Heart left ventricle (tissue), 16 donors: ENCODE measurements at regions not wholly inside any gene's neighbourhood (a gene's known extent, or its start where the extent isn't known, plus 50 kb on each side); places are given as distances from the start of the nearest gene placed in this dataset.

Experiments
- ATAC-seq, 4 donors: fragments of 200-7000 bp; cut with Tn5 transposase; one replicate each; pipeline ENCODE4 v1.9.1; 2020 to 2022; ENCODE audit warnings: moderate library complexity in 4 of 4, mild to moderate bottlenecking in 3 of 4, moderate number of reproducible peaks in 1 of 4
- DNase-seq, 5 donors: peaks; one replicate each; pipeline ENCODE4 v3.0.0-alpha.2; 2020
- H3K27ac ChIP-seq, 12 donors: fragments of 200-600 bp; sonication (generic) in 4 of 12; one replicate each; pipeline versions ENCODE4 v1.5.0 to v1.8.0; 2016 to 2022; ENCODE audit warnings: mild to moderate bottlenecking in 2 of 12
- H3K27me3 ChIP-seq, 9 donors: fragments of 200-600 bp; sonication (generic) in 2 of 9; one replicate each; pipeline versions ENCODE4 v1.5.1 to v1.8.0; 2016 to 2022; ENCODE audit warnings: mild to moderate bottlenecking in 3 of 9
- H3K36me3 ChIP-seq, 9 donors: fragments of 200-600 bp; sonication (generic) in 2 of 9; one replicate each; pipeline versions ENCODE4 v1.5.0 to v1.8.0; 2018 to 2022; ENCODE audit warnings: mild to moderate bottlenecking in 2 of 9
- H3K4me1 ChIP-seq, 12 donors: fragments of 200-600 bp; sonication (generic) in 4 of 12; one replicate each; pipeline versions ENCODE4 v1.5.0 to v1.8.0; 2016 to 2022; ENCODE audit warnings: mild to moderate bottlenecking in 3 of 12
- H3K4me3 ChIP-seq, 12 donors: fragments of 200-600 bp; sonication (generic) in 4 of 12; one replicate each; pipeline versions ENCODE4 v1.5.0 to v1.8.0; 2017 to 2022; ENCODE audit warnings: mild to moderate bottlenecking in 9 of 12, moderate library complexity in 4 of 12
- H3K9me3 ChIP-seq, 12 donors: fragments of 200-600 bp; sonication (generic) in 4 of 12; one replicate each; pipeline versions ENCODE4 v1.5.0 to v1.8.0; 2016 to 2022; ENCODE audit warnings: mild to moderate bottlenecking in 1 of 12
- POLR2A ChIP-seq, 2 donors: fragments of 450-650 bp; IDR thresholded peaks; one replicate each; pipeline ENCODE4 v1.6.1; 2017; ENCODE audit warnings: antibody characterized with exemption in 2 of 2, mild to moderate bottlenecking in 2 of 2, moderate library complexity in 2 of 2
- WGBS, 4 donors: extraction: QIAGEN DNeasy Blood & Tissue Kit in 2 of 4; methylation state at CpG; one replicate each; pipeline versions ENCODE4 v1.1.5 to v1.1.7; 2013 to 2018; 5-methylcytosine and 5-hydroxymethylcytosine counted together
- intact Hi-C, 10 donors: fragments of 100-400 bp; cut with DNase I; formaldehyde crosslinking; loops; one replicate each; pipeline versions ENCODE4 v1.11.1 to v1.14.2; 2022
- TF ChIP-seq, protein P1 (sequence below), 12 donors: fragments of 200-600 bp; sonication (generic) in 4 of 12; IDR thresholded peaks; one replicate each; pipeline versions ENCODE4 v1.5.0 to v1.8.0; 2018 to 2022; ENCODE audit warnings: antibody characterized with exemption in 12 of 12, mild to moderate bottlenecking in 5 of 12
- donor health status: ischemic (EF 13 %, LVEDD 7.1; RV severe dilation, severe dysfunction).
- donor health status: healthy with polysubstance abuse.
- donor health status: DM: no; HTN: yes; CAD: no.
- donor health status: DM: no; HTN: no; CAD: no.
- donor health status: ischemic (EF 25% LVEDD 6.9; RV normal size, moderate dysfunction).
- donor health status: ischemic (EF 25% LVEDD 5.7; RV mildly dilated, moderate dysfunction).
- donor health status: healthy.
- donor health status: DM: yes; HTN: yes; CAD: no.
- donor health status: ischemic (EF 35%, LVEDD 5.7; RV mildly dilated, moderate dysfunction).
- donor health status: nonischemic (EF 11% LVEDD 7.7; RV severe dilation, severe dysfunction).
- donor health status: DM: yes; HTN: yes; CAD: no.
- donor health status: PGD.
- donor health status: ischemic (EF 29% LVEDD 5.4; RV normal size, mild dysfunction).
- donor health status: nonischemic (EF 23%, LVEDD 6.1; RV moderate dilation, normal function).

DNA sequence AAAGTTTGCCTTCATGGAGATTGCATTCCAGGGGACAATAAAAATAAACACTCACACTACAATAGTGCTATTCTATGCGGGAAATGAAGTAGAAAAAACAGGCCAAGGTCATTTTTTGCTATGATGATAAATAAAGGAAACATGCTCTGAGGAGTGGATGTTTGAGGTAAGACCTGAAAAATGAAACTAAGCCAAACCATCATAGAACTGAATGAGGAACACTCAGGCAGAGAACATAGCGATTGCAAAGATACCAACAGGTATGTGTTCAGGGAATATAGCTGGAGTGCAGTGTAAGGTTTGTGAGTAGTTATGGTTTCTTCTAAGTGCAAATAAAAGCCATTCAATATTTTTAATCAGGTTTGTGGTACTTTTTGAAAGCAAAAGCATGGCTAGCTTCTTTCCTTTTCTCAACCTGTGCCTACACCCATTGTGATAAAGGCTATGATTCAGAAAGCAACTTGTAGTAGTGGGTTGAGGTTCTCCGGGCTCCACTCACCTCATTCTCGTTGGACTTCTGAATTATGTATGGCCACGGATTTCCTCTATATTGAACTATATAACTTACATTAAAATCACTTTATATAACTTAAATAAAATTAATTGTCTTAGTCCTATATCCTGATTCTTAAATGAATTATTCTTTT lies 278.2 kb upstream of the CHORDC1 start:
- 72 to 85% (median 79%) methylated on average over 5 of the region's 5 CpGs for WGBS, 4 donors

DNA sequence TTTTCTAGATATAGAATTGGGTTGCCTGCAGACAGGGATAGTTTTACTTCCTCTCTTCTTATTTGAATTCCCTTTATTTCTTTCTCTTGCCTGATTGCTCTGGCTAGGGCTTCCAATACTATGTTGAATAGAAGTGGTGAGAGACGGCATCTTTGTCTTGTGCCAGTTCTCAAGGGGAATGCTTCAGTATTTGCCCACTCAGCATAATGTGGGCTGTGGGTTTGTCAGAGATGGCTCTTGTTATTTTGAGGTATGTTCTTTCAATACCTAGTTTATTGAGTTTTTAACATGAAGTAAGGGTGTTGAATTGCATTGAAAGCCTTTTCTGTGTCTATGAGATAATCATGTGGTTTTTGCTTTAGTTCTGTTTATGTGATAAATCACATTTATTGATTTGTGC lies 273.9 kb upstream of the CHORDC1 start:
- ATAC-seq (no peak), DNase-seq (no peak)
- Histone ChIP-seq H3K27ac (no peak overlapping the region), H3K4me1 (no peaks in the 10 kb centered on the region), H3K9me3 (peaks cover 0 to 27% (median 6%) of the 10 kb centered on the region in 12 donors), H3K27me3 (no peaks in the 10 kb centered on the region), H3K4me3 (no peak overlapping the region), H3K36me3 (no peaks in the 10 kb centered on the region)
- WGBS, 4 donors, result 91 to 97% (median 94%) methylated on average over 1 of the region's 1 CpG
- intact Hi-C loops, result no loop called here
- TF ChIP-seq, protein P1, sequence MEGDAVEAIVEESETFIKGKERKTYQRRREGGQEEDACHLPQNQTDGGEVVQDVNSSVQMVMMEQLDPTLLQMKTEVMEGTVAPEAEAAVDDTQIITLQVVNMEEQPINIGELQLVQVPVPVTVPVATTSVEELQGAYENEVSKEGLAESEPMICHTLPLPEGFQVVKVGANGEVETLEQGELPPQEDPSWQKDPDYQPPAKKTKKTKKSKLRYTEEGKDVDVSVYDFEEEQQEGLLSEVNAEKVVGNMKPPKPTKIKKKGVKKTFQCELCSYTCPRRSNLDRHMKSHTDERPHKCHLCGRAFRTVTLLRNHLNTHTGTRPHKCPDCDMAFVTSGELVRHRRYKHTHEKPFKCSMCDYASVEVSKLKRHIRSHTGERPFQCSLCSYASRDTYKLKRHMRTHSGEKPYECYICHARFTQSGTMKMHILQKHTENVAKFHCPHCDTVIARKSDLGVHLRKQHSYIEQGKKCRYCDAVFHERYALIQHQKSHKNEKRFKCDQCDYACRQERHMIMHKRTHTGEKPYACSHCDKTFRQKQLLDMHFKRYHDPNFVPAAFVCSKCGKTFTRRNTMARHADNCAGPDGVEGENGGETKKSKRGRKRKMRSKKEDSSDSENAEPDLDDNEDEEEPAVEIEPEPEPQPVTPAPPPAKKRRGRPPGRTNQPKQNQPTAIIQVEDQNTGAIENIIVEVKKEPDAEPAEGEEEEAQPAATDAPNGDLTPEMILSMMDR (IDR thresholded peaks at IDR 0.05), result no peak
- TF ChIP-seq POLR2A (IDR thresholded peaks at IDR 0.05), result no peak

More for the DNA sequence above, 278.2 kb upstream of the CHORDC1 start:
- no peak overlapping the region for H3K4me3 ChIP-seq
- H3K9me3 ChIP-seq, result peaks cover 0 to 24% (median 6%) of the 10 kb centered on the region in 12 donors
- no peaks in the 10 kb centered on the region for H3K27me3 ChIP-seq
- DNase-seq, result no peak
- no peaks in the 10 kb centered on the region for H3K4me1 ChIP-seq
- H3K36me3 ChIP-seq, result no peaks in the 10 kb centered on the region
- intact Hi-C loops, result no loop called here
- ATAC-seq, result no peak
- TF ChIP-seq POLR2A (IDR thresholded peaks at IDR 0.05), result no peak
- TF ChIP-seq, protein P1 (IDR thresholded peaks at IDR 0.05), result no peak
- H3K27ac ChIP-seq, result no peak overlapping the region

DNA sequence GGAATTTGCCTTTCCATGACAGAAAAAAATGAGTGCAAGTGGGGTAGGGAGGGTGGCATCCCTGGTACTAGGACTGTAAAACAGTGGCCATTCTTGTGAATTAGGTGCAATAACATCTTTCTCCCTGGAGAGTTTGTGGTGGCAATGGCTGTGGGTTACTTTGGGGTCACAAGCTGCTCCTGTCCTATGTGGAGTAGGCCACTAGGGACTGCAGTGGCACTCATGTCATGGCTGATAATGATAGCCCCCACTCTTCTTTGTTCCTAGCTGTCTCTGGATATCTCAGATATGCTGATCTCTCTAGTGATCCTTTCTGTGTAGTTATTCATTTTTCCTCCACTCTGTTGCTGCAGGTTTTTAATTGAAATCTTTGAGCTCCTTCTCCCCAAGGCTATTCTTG lies 270.5 kb upstream of the CHORDC1 start:
- intact Hi-C loops, result no loop called here
- H3K27ac ChIP-seq, result no peak overlapping the region
- TF ChIP-seq, protein P1 (IDR thresholded peaks at IDR 0.05), result no peak
- TF ChIP-seq POLR2A (IDR thresholded peaks at IDR 0.05), result no peak
- ATAC-seq (no peak), DNase-seq (no peak)
- H3K36me3 ChIP-seq, result no peaks in the 10 kb centered on the region
- no peaks in the 10 kb centered on the region for H3K27me3 ChIP-seq
- peaks cover 0 to 25% (median 5%) of the 10 kb centered on the region in 12 donors for H3K9me3 ChIP-seq
- H3K4me1 ChIP-seq, result no peaks in the 10 kb centered on the region
- H3K4me3 ChIP-seq, result no peak overlapping the region

DNA sequence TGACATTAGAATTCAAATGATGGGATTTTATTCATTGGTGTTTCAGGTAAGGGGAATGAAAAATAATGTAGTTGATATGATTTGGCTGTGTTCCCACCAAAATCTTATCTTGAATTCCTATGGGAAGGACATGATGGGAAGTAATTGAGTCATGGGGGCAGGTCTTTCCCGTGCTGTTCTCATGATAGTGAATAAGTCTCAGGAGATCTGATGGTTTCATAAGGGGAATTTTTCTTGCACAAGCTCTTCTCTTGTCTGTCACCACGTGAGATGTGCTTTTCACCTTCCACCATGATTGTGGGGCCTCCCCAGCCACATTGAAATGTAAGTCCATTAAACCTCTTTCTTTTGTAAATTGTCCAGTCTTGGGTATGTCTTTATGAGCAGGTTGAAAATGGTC lies 268.6 kb upstream of the CHORDC1 start:
- no peaks in the 10 kb centered on the region for H3K4me1 ChIP-seq
- H3K27ac ChIP-seq, result no peak overlapping the region
- WGBS, 4 donors, result 22 to 43% (median 34%) methylated on average over 2 of the region's 2 CpGs
- intact Hi-C loops, result no loop called here
- H3K4me3 ChIP-seq, result no peak overlapping the region
- H3K36me3 ChIP-seq, result no peaks in the 10 kb centered on the region
- ATAC-seq (no peak), DNase-seq (no peak)
- TF ChIP-seq POLR2A (IDR thresholded peaks at IDR 0.05), result no peak
- TF ChIP-seq, protein P1 (IDR thresholded peaks at IDR 0.05), result no peak
- H3K27me3 ChIP-seq, result no peaks in the 10 kb centered on the region
- H3K9me3 ChIP-seq, result peaks cover 0 to 9% (median 0%) of the 10 kb centered on the region in 12 donors
